Trophoblast cell (in vitro differentiated cells and primary cell): ENCODE measurements at regions not wholly inside any gene's neighbourhood (a gene's known extent, or its start where the extent isn't known, plus 50 kb on each side); places are given as distances from the start of the nearest gene placed in this dataset.
A peak's percentile ranks its signal among the peaks of the same experiment; 100 is the strongest.
"Not testable (repeated sequence)": the region's sequence is repeated elsewhere in the genome, so short reads cannot be mapped to it uniquely, and the experiment has no call there.

Experiments
- DNase-seq, 2 donors: peaks; one replicate each; pipeline ENCODE4 v3.0.0-alpha.2; 2016
- H2AFZ ChIP-seq: 2 replicates; pipeline ENCODE4 v1.6.1; 2013; ENCODE audit warnings: low read length, moderate library complexity, mild to moderate bottlenecking; ENCODE audit not compliant: insufficient read depth, poor library complexity
- H2AK5ac ChIP-seq: 2 replicates; pipeline ENCODE4 v1.6.1; 2013; ENCODE audit warnings: mild to moderate bottlenecking, low read length
- H2BK120ac ChIP-seq: 2 replicates; pipeline ENCODE4 v1.6.1; 2013; ENCODE audit warnings: low read length, mild to moderate bottlenecking, moderate library complexity; ENCODE audit not compliant: insufficient read depth, poor library complexity
- H2BK12ac ChIP-seq: 2 replicates; pipeline ENCODE4 v1.6.1; 2013; ENCODE audit warnings: mild to moderate bottlenecking, low read length, moderate library complexity
- H2BK5ac ChIP-seq: 2 replicates; pipeline ENCODE4 v1.6.1; 2013; ENCODE audit warnings: low read length, low read depth, moderate library complexity, mild to moderate bottlenecking; ENCODE audit not compliant: poor library complexity
- H3K14ac ChIP-seq: 2 replicates; pipeline ENCODE4 v1.6.1; 2013; ENCODE audit warnings: mild to moderate bottlenecking, low read length
- H3K18ac ChIP-seq: 2 replicates; pipeline ENCODE4 v1.6.1; 2013; ENCODE audit warnings: mild to moderate bottlenecking, low read length
- H3K23ac ChIP-seq: 2 replicates; pipeline ENCODE4 v1.6.1; 2013; ENCODE audit warnings: low read length
- H3K27ac ChIP-seq: 2 replicates; pipeline ENCODE4 v1.5.1; 2013; ENCODE audit warnings: low read depth, mild to moderate bottlenecking, inconsistent platforms, low read length, moderate library complexity
- H3K27me3 ChIP-seq: 2 replicates; pipeline ENCODE4 v1.6.1; 2013; ENCODE audit warnings: inconsistent platforms, mild to moderate bottlenecking, low read length, moderate library complexity; ENCODE audit not compliant: insufficient read depth
- H3K36me3 ChIP-seq, 2 experiments: 1 replicate in 1 of 2; 2 replicates in 1 of 2; pipeline ENCODE4 v1.6.1; 2013; ENCODE audit warnings: low read length in 2 of 2, mild to moderate bottlenecking in 2 of 2, moderate library complexity in 1 of 2; ENCODE audit not compliant: insufficient read depth in 2 of 2, control insufficient read depth in 1 of 2
- H3K4ac ChIP-seq: 2 replicates; pipeline ENCODE4 v1.6.1; 2013; ENCODE audit warnings: low read depth, mild to moderate bottlenecking, low read length, moderate library complexity
- H3K4me1 ChIP-seq, 2 experiments: 1 replicate in 1 of 2; 2 replicates in 1 of 2; pipeline ENCODE4 v1.6.1; 2013; ENCODE audit warnings: low read length in 2 of 2, mild to moderate bottlenecking in 2 of 2, moderate library complexity in 1 of 2; ENCODE audit not compliant: insufficient read depth in 2 of 2, control insufficient read depth in 1 of 2
- H3K4me2 ChIP-seq: 2 replicates; pipeline ENCODE4 v1.6.1; 2013; ENCODE audit warnings: inconsistent platforms, mild to moderate bottlenecking, low read length, moderate library complexity
- H3K4me3 ChIP-seq: 2 replicates; pipeline ENCODE4 v1.5.1; 2013; ENCODE audit warnings: mild to moderate bottlenecking, low read depth, low read length, inconsistent platforms
- H3K79me1 ChIP-seq: one replicate; pipeline ENCODE4 v1.6.1; 2013; ENCODE audit warnings: low read length
- H3K79me2 ChIP-seq: 2 replicates; pipeline ENCODE4 v1.6.1; 2013; ENCODE audit warnings: low read length, mild to moderate bottlenecking; ENCODE audit not compliant: control insufficient read depth, insufficient read depth, poor library complexity
- H3K9ac ChIP-seq: 2 replicates; pipeline ENCODE4 v1.6.1; 2013; ENCODE audit warnings: mild to moderate bottlenecking, low read length
- H3K9me3 ChIP-seq: 2 replicates; pipeline ENCODE4 v1.6.1; 2013; ENCODE audit warnings: low read depth, mild to moderate bottlenecking, control low read depth, inconsistent platforms, low read length; ENCODE audit not compliant: insufficient read depth
- H4K12ac ChIP-seq: 2 replicates; pipeline ENCODE4 v1.6.1; 2013; ENCODE audit warnings: low read depth, mild to moderate bottlenecking, low read length, moderate library complexity
- H4K8ac ChIP-seq: 2 replicates; pipeline ENCODE4 v1.6.1; 2013; ENCODE audit warnings: low read depth, mild to moderate bottlenecking, low read length, moderate library complexity
- H4K91ac ChIP-seq: one replicate; pipeline ENCODE4 v1.6.1; 2013; ENCODE audit warnings: low read depth, mild to moderate bottlenecking, low read length, moderate library complexity
- WGBS: extraction: QIAGEN DNeasy Blood & Tissue Kit; methylation state at CpG from one replicate; pipeline ENCODE4 v1.1.7; 2013; ENCODE audit warnings: missing lambda C conversion rate; ENCODE audit not compliant: insufficient read length, insufficient coverage; ENCODE audit errors: extremely low coverage; 5-methylcytosine and 5-hydroxymethylcytosine counted together

GRCh38 chr11:24267014-24267413, 229.8 kb upstream of the LUZP2 start:
- Histone ChIP-seq H2AFZ (no peak overlapping the region), H3K9ac (no peak overlapping the region), H2BK5ac (no peak overlapping the region), H3K18ac (no peak overlapping the region), H4K8ac (no peak overlapping the region), H4K91ac (no peak overlapping the region), H4K12ac (no peak overlapping the region), H2AK5ac (no peak overlapping the region), H2BK12ac (no peak overlapping the region), H3K79me2 (no peaks in the 10 kb centered on the region), H3K27me3 (no peaks in the 10 kb centered on the region), H3K4me2 (no peak overlapping the region), H3K9me3 (no peaks in the 10 kb centered on the region), H3K14ac (no peak overlapping the region), H3K79me1 (no peaks in the 10 kb centered on the region), H3K27ac (no peak overlapping the region), H3K23ac (no peak overlapping the region), H2BK120ac (no peak overlapping the region), H3K4me3 (no peak overlapping the region), H3K4me1 (no peaks in the 10 kb centered on the region), H3K36me3 (no peaks in the 10 kb centered on the region), H3K4ac (no peak overlapping the region)
- WGBS = no CpG with 5 or more reads among the region's 2 CpGs
- no peak for DNase-seq

DNA sequence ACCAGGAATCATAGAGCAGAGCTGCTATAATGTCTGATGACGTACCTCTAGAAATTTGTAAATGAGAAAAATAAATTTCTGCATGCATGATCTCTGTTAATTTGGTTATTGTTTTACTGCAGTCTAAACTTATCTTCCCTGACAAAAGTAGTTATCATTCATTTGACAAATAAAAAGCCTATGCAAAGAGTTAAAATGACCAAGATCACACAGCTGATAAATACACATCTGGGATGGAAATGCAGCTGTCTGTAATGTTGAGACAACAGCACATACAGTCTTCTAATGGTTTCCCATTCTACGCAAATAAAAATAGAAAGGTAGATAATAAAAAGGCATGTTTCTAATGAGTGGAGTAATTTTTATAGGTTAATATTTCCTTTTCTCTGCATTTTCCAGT, 225.1 kb upstream of the LUZP2 start:
- Histone ChIP-seq H2AFZ (no peak overlapping the region), H4K12ac (no peak overlapping the region), H3K18ac (no peak overlapping the region), H3K14ac (no peak overlapping the region), H3K9ac (no peak overlapping the region), H3K79me1 (no peaks in the 10 kb centered on the region), H2BK120ac (no peak overlapping the region), H2BK5ac (no peak overlapping the region), H2AK5ac (no peak overlapping the region), H3K27me3 (no peaks in the 10 kb centered on the region), H3K23ac (no peak overlapping the region), H3K79me2 (no peaks in the 10 kb centered on the region), H4K8ac (no peak overlapping the region), H4K91ac (no peak overlapping the region), H3K4me3 (no peak overlapping the region), H3K4me1 (no peaks in the 10 kb centered on the region), H2BK12ac (no peak overlapping the region), H3K36me3 (no peaks in the 10 kb centered on the region), H3K9me3 (no peaks in the 10 kb centered on the region), H3K27ac (no peak overlapping the region), H3K4ac (no peak overlapping the region), H3K4me2 (no peak overlapping the region)
- no peak for DNase-seq
- no CpG with 5 or more reads among the region's 2 CpGs for WGBS

DNA sequence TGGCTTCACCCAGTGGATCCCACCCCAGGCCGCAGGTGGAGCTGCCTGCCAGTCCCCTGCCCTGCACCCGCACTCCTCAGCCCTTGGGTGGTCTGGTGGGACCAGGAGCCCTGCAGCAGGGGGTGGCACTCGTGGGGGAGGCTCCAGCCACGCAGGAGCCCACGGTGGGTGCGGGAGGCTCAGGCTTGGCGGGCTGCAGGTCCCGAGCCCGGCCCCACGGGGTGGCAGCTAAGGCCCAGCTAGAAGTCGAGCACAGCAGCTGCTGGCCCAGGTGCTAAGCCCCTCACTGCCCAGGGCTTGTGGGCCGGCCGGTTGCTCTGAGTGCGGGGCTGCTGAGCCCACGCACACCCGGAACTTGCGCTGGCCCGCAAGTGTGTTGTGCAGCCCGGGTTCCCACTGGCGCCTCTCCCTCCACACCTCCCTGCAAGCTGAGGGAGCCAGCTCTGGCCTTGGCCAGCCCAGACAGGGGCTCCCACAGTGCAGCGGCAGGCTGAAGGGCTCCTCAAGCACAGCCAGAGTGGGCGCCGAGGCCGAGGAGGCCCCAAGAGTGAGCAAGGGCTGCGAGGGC, 222.6 kb upstream of the LUZP2 start:
- not testable (repeated sequence) for H3K14ac ChIP-seq, H3K79me1 ChIP-seq, H3K79me2 ChIP-seq, H4K91ac ChIP-seq, H3K4me2 ChIP-seq, DNase-seq, H2AK5ac ChIP-seq, H3K9ac ChIP-seq, H3K4me3 ChIP-seq, H2BK5ac ChIP-seq, H3K27me3 ChIP-seq, H4K8ac ChIP-seq, H3K18ac ChIP-seq, H3K36me3 ChIP-seq, H2AFZ ChIP-seq, H3K4me1 ChIP-seq, H2BK12ac ChIP-seq, H2BK120ac ChIP-seq, H3K4ac ChIP-seq, H3K23ac ChIP-seq, H3K9me3 ChIP-seq, H3K27ac ChIP-seq, H4K12ac ChIP-seq
- no CpG with 5 or more reads among the region's 25 CpGs for WGBS

- Histone ChIP-seq H3K9ac (no peak overlapping the region), H3K4me3 (no peak overlapping the region), H3K27ac (no peak overlapping the region), H2AFZ (no peak overlapping the region), H4K8ac (no peak overlapping the region), H3K27me3 (no peaks in the 10 kb centered on the region), H4K91ac (no peak overlapping the region), H3K79me2 (no peaks in the 10 kb centered on the region), H3K14ac (no peak overlapping the region), H3K4me1 (no peaks in the 10 kb centered on the region), H3K36me3 (no peaks in the 10 kb centered on the region), H3K79me1 (no peaks in the 10 kb centered on the region), H2BK120ac (no peak overlapping the region), H3K23ac (no peak overlapping the region), H3K18ac (no peak overlapping the region), H3K4me2 (no peak overlapping the region), H4K12ac (no peak overlapping the region), H2BK12ac (no peak overlapping the region), H3K4ac (no peak overlapping the region), H2AK5ac (no peak overlapping the region), H2BK5ac (no peak overlapping the region), H3K9me3 (no peaks in the 10 kb centered on the region)
- no CpG with 5 or more reads among the region's 3 CpGs for WGBS
- peak in 1 of 2 donors; percentile 3 for DNase-seq
Observed at GRCh38 chr11:24286238-24286637, 210.6 kb upstream of the LUZP2 start.
